ENCODE measurements at regions not wholly inside any gene's neighbourhood (a gene's known extent, or its start where the extent isn't known, plus 50 kb on each side); places are given as distances from the start of the nearest gene placed in this dataset.

DNA sequence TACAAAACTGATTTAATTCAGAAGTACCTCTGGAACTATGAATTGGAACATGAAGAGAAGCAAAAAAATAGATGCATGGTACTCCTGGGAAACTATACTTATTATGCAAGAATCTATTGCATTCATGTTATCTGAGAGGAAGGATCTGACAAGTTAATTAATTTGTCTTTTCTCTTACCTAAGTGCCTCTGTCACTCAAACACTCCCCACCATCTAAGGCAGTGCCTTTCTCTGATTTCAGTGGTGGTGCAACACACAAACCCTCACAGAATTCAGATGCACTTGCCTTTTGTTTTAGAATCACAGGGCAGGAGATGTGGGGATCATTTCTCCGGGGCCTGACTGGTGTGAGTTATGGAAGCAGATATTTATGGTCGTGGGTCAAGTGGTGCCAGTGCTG, 52.5 kb upstream of the C9orf72 start:
- Histone ChIP-seq H3K36me3 (no peaks in the 10 kb centered on the region), H4K20me1 (no peaks in the 10 kb centered on the region), H3K27ac (no peak overlapping the region), H3K27me3 (peaks cover 0 to 40% (median 0%) of the 10 kb centered on the region in 11 experiments; a peak in 7 of 22 replicates), H3K4me3 (no peak overlapping the region), H3K4me1 (peaks cover 27 to 50% (median 42%) of the 10 kb centered on the region in 10 experiments), H3K9ac (no peak overlapping the region), H3K4me2 (no peak overlapping the region), H3K9me3 (replicated peaks in 1 of 11) (no peaks in the 10 kb centered on the region; a peak in 1 of 22 replicates)
- TF ChIP-seq Cebpa-rat (IDR thresholded peaks at IDR 0.05) = no peak

GRCh38 chr9:27626244-27627187, 53.2 kb upstream of the C9orf72 start:
- no peak overlapping the region for H3K4me3 ChIP-seq
- H4K20me1 ChIP-seq = no peaks in the 10 kb centered on the region
- no peak overlapping the region for H3K9ac ChIP-seq
- H3K27ac ChIP-seq = no peak overlapping the region
- peaks cover 0 to 40% (median 0%) of the 10 kb centered on the region in 11 experiments; a peak in 7 of 22 replicates for H3K27me3 ChIP-seq
- H3K4me1 ChIP-seq = peaks cover 27 to 50% (median 42%) of the 10 kb centered on the region in 10 experiments
- H3K36me3 ChIP-seq = no peaks in the 10 kb centered on the region
- H3K4me2 ChIP-seq = peak overlapping the region in 6 of 11 experiments; percentile 1 to 91 (median 78); a peak in 7 of 22 replicates
- TF ChIP-seq Cebpa-rat (IDR thresholded peaks at IDR 0.05) = no peak
- H3K9me3 ChIP-seq (replicated peaks in 1 of 11) = peaks cover 0 to 3% (median 0%) of the 10 kb centered on the region in 11 experiments; a peak in 4 of 22 replicates

DNA sequence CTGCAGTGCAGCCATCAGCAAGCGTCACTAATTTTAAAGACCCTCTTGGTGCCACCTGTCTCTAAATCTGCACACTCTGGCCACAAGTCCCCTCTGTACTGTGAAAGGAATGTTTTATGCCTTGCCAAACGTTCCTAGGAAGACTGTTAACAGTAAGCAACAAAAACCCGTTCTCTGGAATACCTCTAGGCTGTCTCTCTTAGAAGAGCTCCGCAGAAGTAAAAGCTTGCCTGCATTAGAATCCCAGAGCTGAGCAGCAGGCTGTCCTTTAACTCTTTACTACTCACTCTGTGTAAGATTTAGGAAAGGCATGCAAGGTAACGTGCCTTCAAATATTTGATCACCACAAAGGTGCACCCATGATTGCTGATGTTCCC, 53.9 kb upstream of the C9orf72 start:
- Histone ChIP-seq H3K4me3 (no peak overlapping the region), H3K36me3 (no peaks in the 10 kb centered on the region), H3K9ac (no peak overlapping the region), H3K9me3 (replicated peaks in 1 of 11) (peaks cover 0 to 3% (median 0%) of the 10 kb centered on the region in 11 experiments; a peak in 5 of 22 replicates), H3K4me1 (peaks cover 27 to 50% (median 42%) of the 10 kb centered on the region in 10 experiments), H4K20me1 (no peaks in the 10 kb centered on the region), H3K27me3 (peaks cover 0 to 40% (median 0%) of the 10 kb centered on the region in 11 experiments; a peak in 7 of 22 replicates), H3K27ac (no peak overlapping the region), H3K4me2 (peak overlapping the region in 7 of 11 experiments; percentile 1 to 91 (median 76); a peak in 10 of 22 replicates)
- no peak for TF ChIP-seq Cebpa-rat (IDR thresholded peaks at IDR 0.05)

GRCh38 chr9:27628311-27628710, 55.0 kb upstream of the C9orf72 start:
- Histone ChIP-seq H3K27ac (peak overlapping the region in 8 of 11 experiments; percentile 21 to 70 (median 40); a peak in 11 of 22 replicates), H4K20me1 (no peaks in the 10 kb centered on the region), H3K4me2 (peak overlapping the region; percentile 63 to 91 (median 76)), H3K27me3 (peaks cover 0 to 40% (median 0%) of the 10 kb centered on the region in 11 experiments; a peak in 7 of 22 replicates), H3K4me1 (peaks cover 25 to 42% (median 33%) of the 10 kb centered on the region in 10 experiments), H3K9me3 (replicated peaks in 1 of 11) (peaks cover 0 to 3% (median 0%) of the 10 kb centered on the region in 11 experiments; a peak in 5 of 22 replicates), H3K36me3 (no peaks in the 10 kb centered on the region), H3K9ac (peak overlapping the region in 1 of 11 experiments; percentile 10; a peak in 1 of 22 replicates), H3K4me3 (no peak overlapping the region; a peak in 2 of 20 replicates)
- no peak for TF ChIP-seq Cebpa-rat (IDR thresholded peaks at IDR 0.05)

DNA sequence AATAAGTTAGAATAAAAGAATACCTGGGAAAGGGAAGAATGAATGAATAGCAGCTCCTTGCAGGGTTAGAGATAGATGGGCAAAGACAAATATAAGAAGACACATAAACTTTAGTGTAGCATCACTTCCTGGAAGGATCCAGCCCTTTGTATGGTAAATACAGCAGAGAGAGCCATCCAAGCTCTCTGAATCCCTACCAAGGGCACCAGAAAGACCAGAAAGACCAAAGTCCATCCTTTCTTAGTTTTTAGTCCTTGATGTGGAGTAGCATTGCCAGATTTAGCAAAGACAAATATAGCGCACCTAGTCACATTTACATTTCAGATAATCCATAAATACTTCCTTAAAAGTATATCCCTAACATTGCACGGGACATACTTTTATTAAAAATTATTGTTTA, 56.1 kb upstream of the C9orf72 start:
- Histone ChIP-seq H4K20me1 (no peaks in the 10 kb centered on the region), H3K4me2 (peak overlapping the region; percentile 53 to 91 (median 76); a peak in 21 of 22 replicates), H3K4me1 (peaks cover 30 to 46% (median 39%) of the 10 kb centered on the region in 10 experiments), H3K27me3 (peaks cover 0 to 29% (median 0%) of the 10 kb centered on the region in 11 experiments; a peak in 6 of 22 replicates), H3K36me3 (no peaks in the 10 kb centered on the region), H3K9me3 (replicated peaks in 1 of 11) (peaks cover 0 to 3% (median 0%) of the 10 kb centered on the region in 11 experiments; a peak in 5 of 22 replicates), H3K27ac (peak overlapping the region in 5 of 11 experiments; percentile 13 to 70 (median 47); a peak in 5 of 22 replicates), H3K4me3 (no peak overlapping the region), H3K9ac (0 out of 22 replicates have a peak overlapping the region, but pooled peaks of 1 of the 11 experiments have one; percentile 30)
- TF ChIP-seq Cebpa-rat (IDR thresholded peaks at IDR 0.05) = no peak

DNA sequence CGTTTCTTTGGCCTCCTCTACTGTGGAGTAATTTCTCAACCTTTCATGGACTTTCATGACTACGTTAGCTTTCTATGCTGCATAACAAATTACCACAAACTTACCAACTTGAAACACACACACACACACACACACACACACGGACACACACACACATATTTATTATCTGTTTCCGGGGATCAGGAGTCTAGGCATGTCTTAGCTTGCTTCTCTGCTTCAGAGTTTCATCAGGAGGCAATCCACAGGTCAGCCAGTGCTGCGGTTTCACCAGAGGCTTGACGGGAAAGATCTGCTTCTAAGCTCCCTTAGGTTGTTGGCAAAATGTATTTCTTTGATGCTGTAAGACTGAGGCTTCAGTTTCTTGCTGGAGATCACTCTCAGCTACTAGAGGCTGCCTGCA, 59.0 kb upstream of the C9orf72 start:
- Histone ChIP-seq H3K4me1 (peaks cover 40 to 54% (median 46%) of the 10 kb centered on the region in 10 experiments), H3K4me2 (no peak overlapping the region), H3K4me3 (no peak overlapping the region), H3K27ac (peak overlapping the region in 5 of 11 experiments; percentile 16 to 43 (median 24); a peak in 8 of 22 replicates), H3K9me3 (replicated peaks in 1 of 11) (peaks cover 0 to 3% (median 0%) of the 10 kb centered on the region in 11 experiments; a peak in 5 of 22 replicates), H3K36me3 (no peaks in the 10 kb centered on the region), H3K27me3 (peaks cover 0 to 6% (median 0%) of the 10 kb centered on the region in 11 experiments; a peak in 4 of 22 replicates), H3K9ac (no peak overlapping the region), H4K20me1 (no peaks in the 10 kb centered on the region)
- no peak for TF ChIP-seq Cebpa-rat (IDR thresholded peaks at IDR 0.05)

DNA sequence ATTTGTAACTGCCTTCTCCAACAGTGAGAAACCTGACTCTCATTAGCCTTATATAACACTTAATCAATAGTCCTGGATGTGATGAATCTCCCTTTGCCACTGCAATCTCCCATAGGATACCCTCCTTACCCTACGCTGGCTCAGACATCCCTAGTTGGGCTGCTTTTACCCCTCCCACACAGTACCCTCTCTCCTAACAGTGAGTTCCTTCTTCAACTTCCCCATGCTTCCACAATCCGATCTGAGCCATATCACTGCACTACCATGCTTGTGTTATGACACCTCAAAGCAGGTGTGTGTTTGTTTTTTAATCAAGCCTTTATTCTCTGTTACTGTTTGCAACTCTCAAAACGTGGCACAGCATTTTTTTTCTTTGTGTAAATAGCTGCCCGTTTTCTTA, 60.5 kb upstream of the C9orf72 start:
- H3K27me3 ChIP-seq = 0 out of 22 replicates have a peak, but pooled peaks cover 0 to 4% (median 0%) of the 10 kb centered on the region in 11 experiments
- peak overlapping the region in 4 of 11 experiments; percentile 16 to 60 (median 46); a peak in 3 of 22 replicates for H3K9ac ChIP-seq
- H3K4me1 ChIP-seq = peaks cover 27 to 38% (median 33%) of the 10 kb centered on the region in 10 experiments
- H3K4me3 ChIP-seq = no peak overlapping the region
- no peak for TF ChIP-seq Cebpa-rat (IDR thresholded peaks at IDR 0.05)
- peak overlapping the region; percentile 7 to 75 (median 55); a peak in 19 of 22 replicates for H3K4me2 ChIP-seq
- H4K20me1 ChIP-seq = no peaks in the 10 kb centered on the region
- H3K27ac ChIP-seq = peak overlapping the region in 10 of 11 experiments; percentile 20 to 87 (median 79); a peak in 18 of 22 replicates
- peaks cover 0 to 6% (median 0%) of the 10 kb centered on the region in 11 experiments; a peak in 6 of 22 replicates for H3K9me3 ChIP-seq (replicated peaks in 1 of 11)
- no peaks in the 10 kb centered on the region for H3K36me3 ChIP-seq

GRCh38 chr9:27634879-27635278, 61.6 kb upstream of the C9orf72 start:
- 0 out of 22 replicates have a peak, but pooled peaks cover 0 to 3% (median 0%) of the 10 kb centered on the region in 11 experiments for H3K27me3 ChIP-seq
- peak overlapping the region in 7 of 11 experiments; percentile 17 to 61 (median 44); a peak in 10 of 22 replicates for H3K9ac ChIP-seq
- H3K4me1 ChIP-seq = peaks cover 19 to 30% (median 24%) of the 10 kb centered on the region in 10 experiments
- peak overlapping the region in 9 of 11 experiments; percentile 44 to 87 (median 81); a peak in 18 of 22 replicates for H3K27ac ChIP-seq
- no peaks in the 10 kb centered on the region for H4K20me1 ChIP-seq
- no peak overlapping the region for H3K4me3 ChIP-seq
- peak overlapping the region; percentile 30 to 75 (median 58) for H3K4me2 ChIP-seq
- H3K9me3 ChIP-seq (replicated peaks in 1 of 11) = peaks cover 0 to 8% (median 0%) of the 10 kb centered on the region in 11 experiments; a peak in 6 of 22 replicates
- H3K36me3 ChIP-seq = no peaks in the 10 kb centered on the region
- TF ChIP-seq Cebpa-rat (IDR thresholded peaks at IDR 0.05) = peak in 7 of 11 experiments; percentile 18 to 81 (median 39); a peak in 5 of 22 replicates
